HFFc6 (cell line): ENCODE measurements at regions not wholly inside any gene's neighbourhood (a gene's known extent, or its start where the extent isn't known, plus 50 kb on each side); places are given as distances from the start of the nearest gene placed in this dataset.

Source experiments
- DNase-seq: peaks from one replicate; pipeline ENCODE4 v3.0.0-alpha.2; 2018
- H3K27ac Mint-ChIP-seq: 2 replicates; pipeline ENCODE4 v1.8.0; 2020; ENCODE audit warnings: mild to moderate bottlenecking, mixed read lengths
- H3K27me3 Mint-ChIP-seq: 2 replicates; pipeline ENCODE4 v1.8.0; 2021; ENCODE audit warnings: mild to moderate bottlenecking, moderate library complexity, mixed read lengths; ENCODE audit not compliant: insufficient read depth
- H3K36me3 Mint-ChIP-seq: 2 replicates; pipeline ENCODE4 v1.8.0; 2021; ENCODE audit warnings: low read depth, mixed read lengths
- H3K4me1 Mint-ChIP-seq: 2 replicates; pipeline ENCODE4 v1.8.0; 2020; ENCODE audit warnings: low read depth, mixed read lengths
- H3K4me3 Mint-ChIP-seq: 2 replicates; pipeline ENCODE4 v1.8.0; 2020; ENCODE audit warnings: mild to moderate bottlenecking, moderate library complexity, mixed read lengths
- H3K9me3 Mint-ChIP-seq: 2 replicates; pipeline ENCODE4 v1.8.0; 2020; ENCODE audit warnings: mild to moderate bottlenecking, mixed read lengths
- TF ChIP-seq, protein P1 (sequence below): fragments of 200-600 bp; sonication (generic); IDR thresholded peaks from 2 replicates; pipeline ENCODE4 v1.5.0; 2021; ENCODE audit warnings: antibody characterized with exemption, mild to moderate bottlenecking

DNA sequence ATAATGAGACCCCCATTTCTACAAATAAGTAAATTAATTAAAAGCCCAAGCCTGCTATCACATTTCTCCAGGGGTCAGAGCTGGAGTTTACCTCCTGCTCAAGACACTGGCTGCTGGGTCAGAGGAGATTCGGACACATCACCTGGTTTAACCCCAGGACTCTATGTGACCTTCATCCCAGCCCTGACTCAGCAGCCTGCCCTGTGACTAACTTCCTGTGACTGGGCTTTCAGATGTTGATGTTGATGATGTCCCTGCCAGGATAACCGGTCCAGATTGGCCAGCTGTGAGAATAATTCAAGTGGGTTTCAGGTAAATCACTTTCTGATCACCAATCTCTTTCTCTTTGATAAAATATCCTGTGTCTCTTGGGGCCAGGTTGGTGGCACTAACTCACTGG lies 102.4 kb upstream of the MAML3 start:
- Mint-ChIP-seq H3K4me3 (peak overlapping the region; percentile 73), H3K27ac (peak overlapping the region; percentile 87), H3K4me1 (peaks cover 93% of the 10 kb centered on the region), H3K27me3 (peaks cover 2% of the 10 kb centered on the region; the same call in 1 of the 2 replicates), H3K36me3 (no peaks in the 10 kb centered on the region; the same call in 1 of the 2 replicates), H3K9me3 (no peaks in the 10 kb centered on the region)
- DNase-seq, result peak; percentile 64
- TF ChIP-seq, protein P1, sequence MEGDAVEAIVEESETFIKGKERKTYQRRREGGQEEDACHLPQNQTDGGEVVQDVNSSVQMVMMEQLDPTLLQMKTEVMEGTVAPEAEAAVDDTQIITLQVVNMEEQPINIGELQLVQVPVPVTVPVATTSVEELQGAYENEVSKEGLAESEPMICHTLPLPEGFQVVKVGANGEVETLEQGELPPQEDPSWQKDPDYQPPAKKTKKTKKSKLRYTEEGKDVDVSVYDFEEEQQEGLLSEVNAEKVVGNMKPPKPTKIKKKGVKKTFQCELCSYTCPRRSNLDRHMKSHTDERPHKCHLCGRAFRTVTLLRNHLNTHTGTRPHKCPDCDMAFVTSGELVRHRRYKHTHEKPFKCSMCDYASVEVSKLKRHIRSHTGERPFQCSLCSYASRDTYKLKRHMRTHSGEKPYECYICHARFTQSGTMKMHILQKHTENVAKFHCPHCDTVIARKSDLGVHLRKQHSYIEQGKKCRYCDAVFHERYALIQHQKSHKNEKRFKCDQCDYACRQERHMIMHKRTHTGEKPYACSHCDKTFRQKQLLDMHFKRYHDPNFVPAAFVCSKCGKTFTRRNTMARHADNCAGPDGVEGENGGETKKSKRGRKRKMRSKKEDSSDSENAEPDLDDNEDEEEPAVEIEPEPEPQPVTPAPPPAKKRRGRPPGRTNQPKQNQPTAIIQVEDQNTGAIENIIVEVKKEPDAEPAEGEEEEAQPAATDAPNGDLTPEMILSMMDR, result no peak

DNA sequence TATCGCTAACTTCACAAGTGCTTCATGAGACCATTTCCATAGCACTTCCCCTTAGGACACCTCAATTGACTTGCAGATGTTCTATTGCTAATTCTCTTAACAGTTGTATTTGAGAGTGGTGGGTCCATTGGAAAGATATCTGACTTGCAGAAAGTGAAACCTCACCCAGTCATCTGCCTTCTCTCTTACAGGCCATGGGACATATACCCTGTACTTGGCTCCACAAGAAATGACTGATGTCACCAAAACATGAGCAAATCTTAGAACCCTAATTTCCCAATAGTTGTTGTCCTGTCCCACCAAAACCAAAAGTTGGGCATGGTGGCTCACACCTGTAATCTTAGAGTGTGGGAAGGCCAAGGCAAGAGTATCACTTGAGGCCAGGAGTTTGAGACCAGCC lies 101.9 kb upstream of the MAML3 start:
- no peaks in the 10 kb centered on the region for H3K36me3 Mint-ChIP-seq
- peak overlapping the region; percentile 73 for H3K4me3 Mint-ChIP-seq
- DNase-seq, result no peak
- H3K4me1 Mint-ChIP-seq, result peaks cover 88% of the 10 kb centered on the region
- no peaks in the 10 kb centered on the region for H3K27me3 Mint-ChIP-seq
- H3K27ac Mint-ChIP-seq, result peak overlapping the region; percentile 87
- TF ChIP-seq, protein P1, result no peak
- H3K9me3 Mint-ChIP-seq, result no peaks in the 10 kb centered on the region

DNA sequence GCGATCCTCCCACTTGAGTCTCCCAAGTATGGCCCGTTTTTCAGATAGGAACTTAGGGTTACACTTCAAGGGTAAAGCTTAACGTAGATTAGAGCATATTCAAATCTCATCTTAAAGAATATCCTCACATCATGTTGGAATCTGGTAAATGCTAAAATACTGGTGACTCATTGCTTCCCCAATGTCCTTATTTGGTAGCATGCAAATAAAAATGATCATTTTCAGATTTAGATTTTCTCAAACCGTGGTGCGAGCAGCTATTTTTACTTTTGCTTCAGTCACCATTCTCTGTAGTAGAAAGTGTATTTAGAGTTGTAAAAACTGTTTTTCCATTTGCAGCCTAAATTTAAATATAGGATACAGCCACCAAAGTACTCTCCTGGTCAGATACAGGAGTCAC lies 101.5 kb upstream of the MAML3 start:
- no peaks in the 10 kb centered on the region for H3K9me3 Mint-ChIP-seq
- H3K4me3 Mint-ChIP-seq, result peak overlapping the region; percentile 73
- no peaks in the 10 kb centered on the region for H3K27me3 Mint-ChIP-seq
- TF ChIP-seq, protein P1, result no peak
- H3K36me3 Mint-ChIP-seq, result no peaks in the 10 kb centered on the region
- peak; percentile 33 for DNase-seq
- peak overlapping the region; percentile 87 for H3K27ac Mint-ChIP-seq
- H3K4me1 Mint-ChIP-seq, result peaks cover 84% of the 10 kb centered on the region

DNA sequence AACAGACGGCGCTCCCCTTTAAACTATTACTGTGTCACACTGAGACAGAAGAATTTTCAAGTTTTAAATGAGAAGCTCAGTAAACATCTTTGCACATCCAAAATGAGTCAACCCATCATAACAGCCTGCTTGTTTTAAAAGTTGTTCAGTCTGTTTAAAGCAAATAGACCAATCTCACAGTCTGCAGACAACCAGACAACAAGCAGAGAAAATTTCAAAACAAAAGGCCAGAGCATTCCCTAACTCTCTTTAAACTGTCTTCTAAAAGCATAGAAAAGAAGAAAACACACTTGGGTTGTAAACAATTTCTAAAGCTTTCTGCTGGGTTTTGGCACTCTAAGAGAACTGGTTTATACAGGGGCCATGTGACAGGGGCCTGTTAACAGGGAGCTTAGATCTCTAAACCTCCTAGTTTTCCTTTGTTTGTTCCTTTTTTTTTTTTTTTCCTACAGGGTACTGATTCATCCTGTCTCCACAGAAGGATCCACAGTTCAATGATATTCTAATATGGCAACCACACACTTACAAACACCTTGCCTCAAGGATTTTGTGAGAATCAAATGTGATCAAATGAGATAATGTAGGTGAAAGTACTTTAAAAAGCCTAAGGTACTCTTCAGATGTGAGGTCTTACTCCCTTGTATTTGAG lies 100.8 kb upstream of the MAML3 start:
- peaks cover 77% of the 10 kb centered on the region for H3K4me1 Mint-ChIP-seq
- TF ChIP-seq, protein P1, result no peak
- no peak for DNase-seq
- H3K4me3 Mint-ChIP-seq, result 0 out of 2 replicates have a peak overlapping the region, but pooled peaks have one; percentile 15
- no peaks in the 10 kb centered on the region for H3K27me3 Mint-ChIP-seq
- no peaks in the 10 kb centered on the region for H3K9me3 Mint-ChIP-seq
- H3K36me3 Mint-ChIP-seq, result no peaks in the 10 kb centered on the region
- peak overlapping the region; percentile 87 for H3K27ac Mint-ChIP-seq

DNA sequence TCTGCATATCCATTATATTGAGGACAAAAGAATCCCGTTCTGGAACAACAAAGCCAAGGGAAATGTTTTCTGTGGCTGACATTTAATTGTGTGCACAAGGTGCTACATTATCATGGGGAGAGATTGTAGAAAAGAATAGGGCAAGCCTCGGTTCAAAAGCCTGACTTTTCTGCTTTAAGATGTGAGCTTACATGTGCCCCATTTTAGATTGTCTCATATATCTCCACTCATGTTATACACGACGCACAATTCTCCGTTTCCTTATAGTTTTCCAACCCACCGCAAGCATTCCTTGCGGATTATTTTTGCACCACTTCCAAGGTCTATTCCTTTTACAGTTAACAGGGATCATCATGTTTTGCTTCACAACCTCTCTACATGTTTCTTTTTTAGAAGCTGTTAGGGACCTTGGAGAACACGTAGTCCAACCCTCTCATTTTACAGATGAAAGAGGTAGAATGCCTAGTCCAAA lies 99.6 kb upstream of the MAML3 start:
- Mint-ChIP-seq H3K9me3 (no peaks in the 10 kb centered on the region), H3K4me3 (peak overlapping the region; percentile 66), H3K36me3 (no peaks in the 10 kb centered on the region), H3K4me1 (peaks cover 75% of the 10 kb centered on the region), H3K27me3 (no peaks in the 10 kb centered on the region), H3K27ac (peak overlapping the region; percentile 27; the same call in 1 of the 2 replicates)
- no peak for DNase-seq
- TF ChIP-seq, protein P1, result peak; percentile 1; the same call in 1 of the 2 replicates
